SK-N-SH (cell line): ENCODE measurements at regions not wholly inside any gene's neighbourhood (a gene's known extent, or its start where the extent isn't known, plus 50 kb on each side); places are given as distances from the start of the nearest gene placed in this dataset.

Experiments used
- CTCF ChIP-seq: fragments of 200-600 bp; sonication (generic); IDR thresholded peaks from 2 replicates; pipeline ENCODE4 v1.6.1; 2017; ENCODE audit warnings: antibody characterized with exemption, mild to moderate bottlenecking, moderate library complexity
- ELF1 ChIP-seq: IDR thresholded peaks from 2 replicates; pipeline ENCODE4 v1.4.0; 2012
- NFIC ChIP-seq: IDR thresholded peaks from 2 replicates; pipeline ENCODE4 v1.4.0; 2012; ENCODE audit warnings: borderline replicate concordance
- POLR2AphosphoS5 ChIP-seq: IDR thresholded peaks from 2 replicates; pipeline ENCODE4 v1.6.1; 2012; ENCODE audit warnings: low read depth, low read length
- RAD21 ChIP-seq: IDR thresholded peaks from 2 replicates; pipeline ENCODE4 v1.6.1; 2012; ENCODE audit warnings: mild to moderate bottlenecking, low read length
- TAF1 ChIP-seq: IDR thresholded peaks from 2 replicates; pipeline ENCODE4 v1.6.1; 2012; ENCODE audit warnings: low read depth, mild to moderate bottlenecking, low read length, moderate library complexity, borderline replicate concordance

DNA sequence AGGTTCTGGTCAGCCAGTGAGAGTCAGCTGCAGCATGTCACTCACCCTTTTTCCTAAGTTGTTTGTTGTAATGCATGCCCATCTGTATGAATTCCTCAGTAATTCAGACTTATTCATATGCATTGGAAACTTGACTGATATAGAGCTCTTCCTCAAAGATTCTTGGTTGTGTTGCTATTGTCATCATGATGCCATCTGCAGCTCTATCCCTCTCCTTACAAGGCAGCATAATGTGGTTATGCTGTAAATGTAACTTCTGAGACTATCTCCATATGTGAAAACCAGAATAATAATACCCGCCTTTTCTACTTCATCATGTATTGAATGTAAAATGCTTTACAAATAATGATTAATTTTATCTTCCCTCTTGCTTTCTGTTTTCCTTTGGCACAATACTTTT, 252.6 kb upstream of the MTPN start:
- TF ChIP-seq TAF1: no peak
- TF ChIP-seq ELF1: no peak
- TF ChIP-seq NFIC: no peak
- TF ChIP-seq CTCF: no peak
- no peak for TF ChIP-seq POLR2AphosphoS5
- TF ChIP-seq RAD21: no peak
